NB4 (cell line): ENCODE measurements at regions not wholly inside any gene's neighbourhood (a gene's known extent, or its start where the extent isn't known, plus 50 kb on each side); places are given as distances from the start of the nearest gene placed in this dataset.

Experiments
- DNase-seq: peaks from one replicate; pipeline ENCODE4 v3.0.0; 2010; ENCODE audit warnings: low read depth
- H3K4me3 ChIP-seq: one replicate; pipeline ENCODE4 v1.5.1; 2011; ENCODE audit warnings: mild to moderate bottlenecking, low read depth, low read length, moderate library complexity
- MAX ChIP-seq: IDR thresholded peaks from 2 replicates; pipeline ENCODE4 v1.6.1; 2011; ENCODE audit warnings: low read depth, low read length
- MYC ChIP-seq: IDR thresholded peaks from 2 replicates; pipeline ENCODE4 v1.6.1; 2011; ENCODE audit warnings: low read depth, low read length
- POLR2A ChIP-seq: IDR thresholded peaks from 2 replicates; pipeline ENCODE4 v1.6.1; 2011; ENCODE audit warnings: mild to moderate bottlenecking; ENCODE audit not compliant: insufficient read length; ENCODE audit errors: extremely low read depth
- TF ChIP-seq, protein P1 (sequence below): IDR thresholded peaks from one replicate; pipeline ENCODE4 v1.5.1; 2012; ENCODE audit warnings: low read depth, low read length

- no peak overlapping the region for H3K4me3 ChIP-seq
- DNase-seq: no peak
- TF ChIP-seq MYC (no peak), MAX (no peak), POLR2A (no peak)
- TF ChIP-seq, protein P1, sequence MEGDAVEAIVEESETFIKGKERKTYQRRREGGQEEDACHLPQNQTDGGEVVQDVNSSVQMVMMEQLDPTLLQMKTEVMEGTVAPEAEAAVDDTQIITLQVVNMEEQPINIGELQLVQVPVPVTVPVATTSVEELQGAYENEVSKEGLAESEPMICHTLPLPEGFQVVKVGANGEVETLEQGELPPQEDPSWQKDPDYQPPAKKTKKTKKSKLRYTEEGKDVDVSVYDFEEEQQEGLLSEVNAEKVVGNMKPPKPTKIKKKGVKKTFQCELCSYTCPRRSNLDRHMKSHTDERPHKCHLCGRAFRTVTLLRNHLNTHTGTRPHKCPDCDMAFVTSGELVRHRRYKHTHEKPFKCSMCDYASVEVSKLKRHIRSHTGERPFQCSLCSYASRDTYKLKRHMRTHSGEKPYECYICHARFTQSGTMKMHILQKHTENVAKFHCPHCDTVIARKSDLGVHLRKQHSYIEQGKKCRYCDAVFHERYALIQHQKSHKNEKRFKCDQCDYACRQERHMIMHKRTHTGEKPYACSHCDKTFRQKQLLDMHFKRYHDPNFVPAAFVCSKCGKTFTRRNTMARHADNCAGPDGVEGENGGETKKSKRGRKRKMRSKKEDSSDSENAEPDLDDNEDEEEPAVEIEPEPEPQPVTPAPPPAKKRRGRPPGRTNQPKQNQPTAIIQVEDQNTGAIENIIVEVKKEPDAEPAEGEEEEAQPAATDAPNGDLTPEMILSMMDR: no peak
Measured at GRCh38 chr5:106768392-106768791, 902.3 kb downstream of the EFNA5 start.

- DNase-seq: no peak
- TF ChIP-seq MAX: no peak
- no peak overlapping the region for H3K4me3 ChIP-seq
Measured at GRCh38 chr5:106766916-106767315, 903.8 kb downstream of the EFNA5 start.

DNA sequence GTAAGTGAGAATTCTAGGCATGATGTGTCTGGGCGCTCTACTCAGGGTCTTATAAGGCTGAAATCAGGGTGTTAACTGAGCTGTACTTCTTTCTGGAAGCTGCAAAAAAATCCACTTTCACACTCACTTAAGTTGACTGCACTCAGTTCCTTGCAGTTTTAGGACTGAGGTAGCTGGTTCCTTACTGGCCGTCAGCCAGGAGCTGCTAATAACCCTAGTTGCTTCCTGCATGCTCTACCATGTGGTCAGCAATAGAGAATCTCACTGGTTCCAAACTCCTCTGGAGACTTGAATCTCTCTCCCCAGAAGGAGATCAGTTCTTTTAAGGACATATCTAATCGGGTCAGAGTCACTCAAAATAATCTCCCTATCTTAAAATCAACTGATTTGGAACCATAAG, 911.2 kb downstream of the EFNA5 start:
- no peak for DNase-seq
- TF ChIP-seq MYC (no peak), MAX (no peak), POLR2A (no peak)
- TF ChIP-seq, protein P1: no peak
- no peak overlapping the region for H3K4me3 ChIP-seq

- H3K4me3 ChIP-seq: no peak overlapping the region
- no peak for DNase-seq
- no peak for TF ChIP-seq POLR2A
- TF ChIP-seq, protein P1: no peak
- no peak for TF ChIP-seq MYC
- no peak for TF ChIP-seq MAX
Measured at GRCh38 chr5:106759152-106759551, 911.6 kb downstream of the EFNA5 start.

DNA sequence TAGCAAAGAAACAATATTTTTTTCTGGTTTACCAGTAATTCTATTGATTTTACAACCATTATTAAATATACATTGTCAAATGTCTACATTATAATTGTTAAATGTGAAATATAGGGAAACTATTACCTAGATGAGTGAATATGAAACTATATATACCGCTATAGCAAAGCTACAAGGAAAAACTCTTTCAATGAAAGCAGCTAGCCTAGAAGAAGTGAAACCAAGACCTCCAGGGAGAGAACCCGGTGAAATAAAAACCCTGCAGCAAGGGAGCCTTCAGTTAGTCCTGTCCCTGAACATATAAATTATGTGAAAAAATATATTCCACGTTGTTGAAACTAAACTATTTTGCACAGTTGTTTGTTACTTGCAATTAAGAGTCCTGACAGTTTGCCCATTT, 913.1 kb downstream of the EFNA5 start:
- H3K4me3 ChIP-seq: no peak overlapping the region
- TF ChIP-seq MAX: no peak
- TF ChIP-seq, protein P1: no peak
- TF ChIP-seq MYC: no peak
- TF ChIP-seq POLR2A: no peak
- DNase-seq: no peak

DNA sequence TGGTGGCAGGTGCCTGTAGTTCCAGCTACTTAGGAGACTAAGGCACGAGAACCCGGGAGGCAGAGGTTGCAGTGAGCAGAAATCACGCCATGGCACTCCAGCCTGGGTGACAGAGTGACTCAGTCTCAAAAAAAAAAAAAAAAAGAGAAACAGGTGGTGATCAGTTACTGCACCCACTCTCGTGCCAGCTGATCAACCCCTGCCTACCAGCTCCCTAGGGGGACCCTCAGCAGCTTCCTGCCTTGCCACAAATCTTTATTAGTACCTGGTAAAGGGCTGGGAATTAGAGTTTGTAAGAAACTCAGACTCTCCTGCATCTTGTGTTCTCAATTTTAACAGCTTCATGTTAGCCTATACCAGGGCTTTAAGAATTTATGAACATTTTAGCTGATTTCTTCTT, 914.9 kb downstream of the EFNA5 start:
- TF ChIP-seq, protein P1: no peak
- TF ChIP-seq POLR2A: no peak
- TF ChIP-seq MAX: no peak
- TF ChIP-seq MYC: no peak
- no peak for DNase-seq
- H3K4me3 ChIP-seq: no peak overlapping the region
